Ovary (tissue), 3 donors: ENCODE measurements at regions not wholly inside any gene's neighbourhood (a gene's known extent, or its start where the extent isn't known, plus 50 kb on each side); places are given as distances from the start of the nearest gene placed in this dataset.

Experiments used
- CTCF ChIP-seq, 3 donors: fragments of 450-650 bp in 2 of 3; fragments of 200-600 bp in 1 of 3; IDR thresholded peaks; one replicate each; pipeline versions ENCODE4 v1.5.1 to v1.8.0; 2016 to 2022; ENCODE audit warnings: antibody characterized with exemption in 3 of 3, mild to moderate bottlenecking in 1 of 3
- POLR2A ChIP-seq: fragments of 450-650 bp; IDR thresholded peaks from one replicate; pipeline ENCODE4 v1.6.1; 2017; ENCODE audit warnings: antibody characterized with exemption, mild to moderate bottlenecking, moderate library complexity
- donor health status: DM: no; HTN: no; CAD: no.

DNA sequence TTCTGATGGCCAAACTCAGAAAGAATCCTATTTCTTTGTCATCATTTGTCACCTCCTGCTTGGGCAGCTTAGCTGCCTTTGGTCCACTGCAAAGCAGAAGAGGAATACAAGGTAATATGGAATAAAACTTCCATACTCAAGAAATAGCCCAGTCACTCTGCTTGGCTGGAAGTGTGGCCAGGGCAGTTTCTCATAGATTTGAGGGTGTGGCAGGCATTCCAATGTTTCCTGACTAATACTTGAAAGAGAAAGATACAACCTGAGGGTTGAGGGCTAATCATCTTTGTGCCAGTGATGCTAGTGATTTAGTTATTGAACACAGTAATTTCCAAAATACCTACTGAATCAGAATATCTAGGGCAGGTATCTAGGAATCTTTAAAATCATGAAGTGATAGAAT lies 83.1 kb downstream of the FAM161A start:
- TF ChIP-seq POLR2A (no peak), CTCF (IDR thresholded peaks at IDR 0.05) (no peak)
